ENCODE measurements at regions not wholly inside any gene's neighbourhood (a gene's known extent, or its start where the extent isn't known, plus 50 kb on each side); places are given as distances from the start of the nearest gene placed in this dataset.
A peak's percentile ranks its signal among the peaks of the same experiment; 100 is the strongest.

GRCh38 chr2:145752091-145752806, 1232.3 kb upstream of the ZEB2 start (continued):
- TF ChIP-seq HIC1 (tag by site-specific recombination; IDR thresholded peaks at IDR 0.05) = no peak
- TF ChIP-seq ZNF26 (tag by site-specific recombination; IDR thresholded peaks at IDR 0.05) = no peak
- no peak for TF ChIP-seq ATF2 (tag by site-specific recombination; IDR thresholded peaks at IDR 0.05; ENCODE audit: low read depth)
- TF ChIP-seq ZNF266 (tag by site-specific recombination; IDR thresholded peaks at IDR 0.05; ENCODE audit: low read depth) = no peak
- TF ChIP-seq ZFP37 (tag by site-specific recombination; IDR thresholded peaks at IDR 0.05) = no peak
- no peak for TF ChIP-seq BCL6B (tag by site-specific recombination; IDR thresholded peaks at IDR 0.05)
- TF ChIP-seq ZNF223 (tag by site-specific recombination; IDR thresholded peaks at IDR 0.05) = no peak
- no peak for TF ChIP-seq ZNF221 (tag by site-specific recombination; IDR thresholded peaks at IDR 0.05; ENCODE audit: borderline replicate concordance)
- TF ChIP-seq FEZF1 (tag by site-specific recombination; IDR thresholded peaks at IDR 0.05) = peak; percentile 47
- no peak for TF ChIP-seq PBX3 (CRISPR knock-in tag; IDR thresholded peaks at IDR 0.05)
- TF ChIP-seq ZNF366 (tag by site-specific recombination; conservative IDR thresholded peaks at IDR 0.05) = peak; percentile 66; the same call in 1 of the 2 replicates
- no peak for TF ChIP-seq ZNF140 (tag by site-specific recombination; IDR thresholded peaks at IDR 0.05)
- no peak for TF ChIP-seq SETDB1 (IDR thresholded peaks at IDR 0.05; ENCODE audit: insufficient read length, low read length)
- TF ChIP-seq ZNF707 (tag by site-specific recombination; IDR thresholded peaks at IDR 0.05) = no peak
- TF ChIP-seq ZNF416 (tag by site-specific recombination; IDR thresholded peaks at IDR 0.05) = no peak
- no peak for TF ChIP-seq ZNF274 (IDR thresholded peaks at IDR 0.05; ENCODE audit: low read length)
- no peak for TF ChIP-seq ZNF274 (tag by site-specific recombination; IDR thresholded peaks at IDR 0.05; ENCODE audit: borderline replicate concordance)
- no peak for TF ChIP-seq ZNF621 (tag by site-specific recombination; IDR thresholded peaks at IDR 0.05)
- TF ChIP-seq ZNF677 (tag by site-specific recombination; IDR thresholded peaks at IDR 0.05) = no peak
- TF ChIP-seq ZNF792 (tag by site-specific recombination; IDR thresholded peaks at IDR 0.05) = no peak
- no peak for TF ChIP-seq INSM2 (tag by site-specific recombination; IDR thresholded peaks at IDR 0.05)
- peak; percentile 42; the same call in 1 of the 2 replicates for TF ChIP-seq KLF8 (tag by site-specific recombination; IDR thresholded peaks at IDR 0.05)
- TF ChIP-seq ZNF704 (tag by site-specific recombination; IDR thresholded peaks at IDR 0.05) = no peak
- TF ChIP-seq BCL11A (tag by site-specific recombination; IDR thresholded peaks at IDR 0.05; ENCODE audit: low read depth) = no peak
- TF ChIP-seq WT1 (tag by site-specific recombination; IDR thresholded peaks at IDR 0.05) = peak; percentile 49; the same call in 1 of the 2 replicates
- TF ChIP-seq ZNF843 (tag by site-specific recombination; IDR thresholded peaks at IDR 0.05) = no peak
- no peak for TF ChIP-seq ZBTB44 (tag by site-specific recombination; IDR thresholded peaks at IDR 0.05)
- peak; percentile 71 for TF ChIP-seq ZNF654 (tag by site-specific recombination; IDR thresholded peaks at IDR 0.05; ENCODE audit: low read depth)

All from HEK293 (cell line).